ENCODE measurements at regions not wholly inside any gene's neighbourhood (a gene's known extent, or its start where the extent isn't known, plus 50 kb on each side); places are given as distances from the start of the nearest gene placed in this dataset.
"Not testable (repeated sequence)": the region's sequence is repeated elsewhere in the genome, so short reads cannot be mapped to it uniquely, and the experiment has no call there.

DNA sequence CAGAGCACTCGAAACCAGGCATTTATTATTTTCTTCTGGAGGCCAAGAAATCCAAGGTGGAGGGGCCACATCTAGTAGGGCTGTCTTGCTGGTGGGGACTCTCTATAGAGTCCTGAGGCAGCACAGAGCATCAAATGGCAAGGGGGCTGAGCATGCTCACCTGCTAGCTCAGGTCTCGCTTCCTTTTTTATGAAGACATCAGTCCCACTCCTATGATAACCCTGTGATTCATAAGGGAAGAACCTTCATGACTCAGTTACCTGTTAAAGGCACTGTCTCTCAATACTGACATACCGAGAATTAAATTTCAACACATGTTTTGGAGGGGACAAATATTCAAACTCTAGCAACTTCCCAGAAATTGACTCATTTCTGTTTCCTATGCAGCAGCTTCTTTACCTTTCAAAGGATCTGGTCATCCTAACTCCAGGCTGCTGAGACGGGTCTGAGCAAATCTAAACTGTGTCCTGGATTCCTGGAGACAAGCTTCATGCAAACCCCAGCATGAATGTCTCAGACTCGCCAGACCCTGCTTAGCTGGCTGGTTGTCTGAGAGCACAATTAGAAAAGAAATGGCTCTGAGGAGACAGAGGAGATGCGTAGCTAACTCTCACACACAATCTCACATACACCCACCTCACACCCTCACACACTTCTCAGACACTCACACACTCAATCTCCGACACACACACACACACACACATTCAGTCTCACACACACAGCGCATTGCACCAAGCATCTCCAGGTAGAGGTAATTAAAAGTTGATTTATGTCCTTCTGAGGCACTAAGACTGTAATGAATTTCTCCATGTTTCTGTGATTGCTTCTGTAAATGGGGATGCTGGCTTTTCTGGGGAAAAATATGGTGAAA, 280.8 kb downstream of the BCL2L11 start:
- not testable (repeated sequence) for DNase-seq (ENCODE audit: low read depth in 2 of 2)

DNA sequence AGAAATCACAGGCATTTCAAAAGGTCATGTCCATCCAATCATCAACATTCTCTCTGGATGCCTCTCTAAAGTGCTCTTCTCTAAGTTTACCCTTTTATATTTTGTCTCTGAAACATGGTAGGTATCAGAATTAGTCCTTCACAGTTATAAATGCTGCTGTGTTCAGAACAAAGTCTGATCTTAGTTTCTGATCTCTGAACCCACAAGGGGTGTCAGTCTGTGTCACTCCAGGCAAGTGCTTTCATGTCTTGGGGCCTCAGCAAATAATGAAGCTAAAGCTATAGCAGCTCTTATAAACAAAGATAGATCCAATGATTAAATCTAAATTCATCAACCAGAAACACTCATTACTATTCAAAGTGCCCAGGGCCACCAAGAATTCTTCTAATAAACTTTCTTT, 281.7 kb downstream of the BCL2L11 start:
- DNase-seq (ENCODE audit: low read depth in 2 of 2): not testable (repeated sequence)

DNA sequence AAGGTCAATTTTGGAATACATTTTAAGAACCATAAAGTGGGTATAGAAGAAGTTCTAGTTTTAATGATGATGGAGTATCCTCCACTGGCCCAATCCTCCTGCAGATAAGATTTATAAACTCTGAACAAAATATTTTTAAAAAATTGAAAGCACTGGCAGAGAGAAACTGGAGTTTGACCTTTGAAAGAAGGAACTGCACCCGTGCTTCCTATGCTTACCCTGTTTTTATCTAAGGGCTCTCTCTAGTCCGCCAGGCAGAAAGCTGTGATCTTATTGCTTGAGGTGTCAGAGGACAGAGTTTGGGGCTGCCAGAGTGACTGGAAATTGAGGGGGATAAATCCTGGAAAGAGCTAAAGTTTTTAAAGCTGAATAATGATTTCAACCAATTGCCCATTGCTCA, 282.6 kb downstream of the BCL2L11 start:
- not testable (repeated sequence) for DNase-seq (ENCODE audit: low read depth in 2 of 2)

DNA sequence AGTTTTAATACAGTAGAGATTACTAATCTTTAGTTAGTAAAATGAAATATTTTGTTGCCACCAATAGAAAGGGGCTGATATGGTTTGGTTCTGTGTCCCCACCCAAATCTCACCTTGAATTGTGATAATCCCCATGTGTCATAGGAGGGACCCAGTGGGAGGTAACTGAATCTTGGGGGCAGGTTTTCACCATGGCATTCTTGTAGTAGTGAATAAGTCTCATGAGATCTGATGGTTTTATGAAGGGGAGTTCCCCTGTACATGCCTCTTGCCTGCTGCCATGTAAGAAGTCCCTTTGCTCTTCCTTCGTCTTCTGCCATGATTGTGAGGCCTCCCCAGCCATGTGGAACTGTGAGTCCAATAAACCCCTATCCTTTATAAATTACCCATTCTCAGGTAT, 285.9 kb downstream of the BCL2L11 start:
- not testable (repeated sequence) for DNase-seq (ENCODE audit: low read depth in 2 of 2)

DNA sequence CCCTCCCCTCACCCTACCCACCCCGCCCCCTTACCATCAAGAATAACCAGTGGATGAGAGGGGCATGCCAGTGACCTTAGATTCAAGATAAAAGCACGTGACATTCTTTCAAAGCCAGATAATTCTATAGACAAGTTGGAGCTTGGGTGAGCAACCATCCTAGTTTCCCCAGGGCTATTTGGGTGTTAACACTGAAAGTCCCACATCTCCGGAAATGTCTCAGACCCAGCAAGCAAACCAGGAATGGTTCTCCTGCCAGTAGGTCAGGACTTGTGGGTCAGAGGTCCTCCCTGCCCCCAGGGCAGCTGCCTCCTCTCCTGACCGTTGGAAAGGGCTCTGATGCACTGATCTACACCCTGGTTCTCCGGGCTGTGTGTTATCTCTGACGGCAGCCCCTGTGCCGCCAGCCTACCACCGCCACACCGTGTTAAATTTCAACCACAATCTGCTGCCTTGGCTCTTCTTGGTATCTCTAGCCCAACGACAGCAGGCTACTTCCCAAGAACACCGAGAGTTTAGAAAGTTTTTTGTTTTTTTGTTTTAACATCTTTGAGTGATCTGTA, 287.0 kb downstream of the BCL2L11 start:
- not testable (repeated sequence) for DNase-seq (ENCODE audit: low read depth in 2 of 2)

DNA sequence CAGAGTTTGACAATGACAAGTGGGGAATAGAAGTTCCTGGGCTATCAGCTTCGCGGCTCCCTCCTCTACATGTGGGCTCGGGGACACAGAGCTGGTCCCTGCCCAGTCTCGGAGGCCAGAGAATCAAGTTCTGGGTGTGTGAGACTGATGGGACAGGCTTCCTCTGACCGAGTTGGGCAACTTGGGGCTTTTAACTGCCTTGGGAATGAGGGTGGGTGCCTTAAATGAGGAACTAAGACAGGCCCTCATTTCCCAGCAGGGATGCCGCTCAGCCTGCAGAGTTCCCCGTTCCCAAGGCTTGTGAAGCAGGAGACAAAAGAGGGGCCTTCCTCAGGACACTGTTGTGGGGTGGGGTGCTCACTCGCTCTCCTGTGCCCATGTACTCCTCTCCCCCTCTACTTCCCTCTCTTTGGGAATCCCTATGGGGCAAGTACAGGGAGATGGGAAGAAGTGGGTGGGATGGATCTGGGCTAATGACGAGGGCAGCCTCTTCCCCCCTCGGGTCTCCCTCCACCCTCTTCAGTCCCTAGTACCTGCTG, 290.2 kb downstream of the BCL2L11 start:
- DNase-seq (ENCODE audit: low read depth in 2 of 2): not testable (repeated sequence)

DNA sequence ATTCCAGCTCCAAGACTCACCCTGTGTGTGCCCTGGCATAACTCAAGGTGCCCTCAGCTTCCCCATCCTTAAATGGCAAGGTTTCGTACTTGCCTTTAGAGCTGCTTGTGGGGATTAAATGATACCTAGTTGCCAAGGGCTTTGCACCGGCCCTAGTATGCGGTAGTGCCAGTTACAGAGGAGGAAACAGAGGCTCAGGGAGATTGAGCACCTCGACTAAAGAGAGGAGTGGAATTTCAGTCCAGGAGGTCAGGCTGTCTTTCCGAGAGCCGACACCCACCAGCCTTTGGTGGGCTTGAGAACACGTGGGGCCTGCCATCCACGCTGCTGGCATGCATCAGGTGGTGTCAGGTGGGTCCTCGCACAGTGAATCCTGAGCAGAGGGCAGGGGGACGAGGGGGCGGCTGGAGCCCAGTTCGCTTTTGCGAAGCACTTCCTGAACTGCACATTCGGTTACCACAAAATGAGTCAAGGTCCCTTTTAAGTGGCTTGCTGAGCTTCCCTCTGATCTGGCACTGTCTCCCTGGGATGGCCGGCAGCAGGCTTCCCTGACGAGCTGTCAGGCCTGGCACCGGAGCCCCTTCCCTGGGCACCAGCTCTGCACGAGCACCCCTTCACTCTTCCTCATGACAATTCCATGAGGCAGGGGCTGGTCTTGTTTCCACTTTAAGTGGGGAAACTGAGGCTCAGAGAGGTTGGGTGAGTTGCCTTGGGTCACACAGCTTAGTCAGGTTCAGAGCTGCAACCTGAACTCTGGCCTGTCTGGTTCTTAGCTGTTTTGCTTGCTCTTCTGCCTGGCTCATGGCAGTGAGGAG, 291.4 kb downstream of the BCL2L11 start:
- not testable (repeated sequence) for DNase-seq (ENCODE audit: low read depth in 2 of 2)

DNA sequence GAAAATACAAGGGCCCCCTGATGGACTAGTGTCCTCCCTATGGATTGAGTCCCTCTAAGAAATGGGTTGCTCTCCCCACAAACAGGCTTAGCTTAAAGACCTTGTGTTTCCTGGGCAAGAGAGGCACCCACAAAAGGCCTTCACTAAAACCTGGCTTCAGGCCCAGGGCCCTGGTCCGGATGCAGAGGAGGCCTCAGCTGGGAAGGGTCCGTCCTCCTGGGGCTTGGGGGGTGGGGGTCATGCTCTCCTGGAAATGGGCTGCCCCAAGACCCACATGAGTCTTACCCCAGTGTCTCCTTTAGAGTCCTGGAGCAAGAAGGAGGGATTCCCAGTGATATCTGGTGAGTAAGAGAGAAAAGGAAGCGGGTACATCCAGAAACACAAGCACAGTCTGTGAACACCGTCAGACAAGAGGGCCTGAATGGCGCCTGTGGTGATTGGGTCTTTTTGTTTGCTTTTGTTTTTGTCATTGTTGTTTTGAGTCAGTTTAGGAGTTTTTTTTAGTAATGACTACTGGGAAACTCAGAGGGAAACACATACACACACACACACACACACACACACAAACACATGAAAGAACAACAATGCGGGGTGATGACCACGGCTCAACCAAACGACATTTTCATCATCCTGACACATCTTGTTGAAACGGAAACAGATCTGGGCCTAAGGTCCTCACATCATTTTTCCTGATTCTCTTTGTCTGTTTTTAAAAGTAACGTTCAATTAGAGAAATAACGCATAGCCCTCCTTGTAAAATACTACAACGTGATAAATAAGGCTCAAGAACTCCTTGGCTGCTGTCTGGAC, 292.3 kb downstream of the BCL2L11 start:
- DNase-seq (ENCODE audit: low read depth in 2 of 2): not testable (repeated sequence)

DNA sequence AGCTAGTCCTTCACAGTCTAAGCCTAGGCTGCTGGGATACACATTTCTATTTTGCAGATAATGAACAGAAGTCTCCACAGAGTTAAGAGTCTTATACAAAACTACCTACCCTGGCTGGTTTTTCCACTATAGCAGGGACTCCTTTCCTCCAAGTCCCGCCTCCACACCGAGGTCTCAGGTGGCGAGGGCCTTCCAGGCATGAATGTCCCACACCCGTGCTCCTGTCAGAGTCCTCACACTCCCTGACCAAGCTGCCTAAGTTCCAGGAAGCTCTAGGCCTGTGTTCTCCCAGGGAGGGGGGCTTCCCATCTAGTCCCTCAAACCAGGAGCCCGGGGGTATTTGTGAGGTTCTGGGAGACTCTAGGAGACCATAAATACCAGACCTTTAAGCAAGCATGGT, 293.2 kb downstream of the BCL2L11 start:
- DNase-seq (ENCODE audit: low read depth in 2 of 2): not testable (repeated sequence)

DNA sequence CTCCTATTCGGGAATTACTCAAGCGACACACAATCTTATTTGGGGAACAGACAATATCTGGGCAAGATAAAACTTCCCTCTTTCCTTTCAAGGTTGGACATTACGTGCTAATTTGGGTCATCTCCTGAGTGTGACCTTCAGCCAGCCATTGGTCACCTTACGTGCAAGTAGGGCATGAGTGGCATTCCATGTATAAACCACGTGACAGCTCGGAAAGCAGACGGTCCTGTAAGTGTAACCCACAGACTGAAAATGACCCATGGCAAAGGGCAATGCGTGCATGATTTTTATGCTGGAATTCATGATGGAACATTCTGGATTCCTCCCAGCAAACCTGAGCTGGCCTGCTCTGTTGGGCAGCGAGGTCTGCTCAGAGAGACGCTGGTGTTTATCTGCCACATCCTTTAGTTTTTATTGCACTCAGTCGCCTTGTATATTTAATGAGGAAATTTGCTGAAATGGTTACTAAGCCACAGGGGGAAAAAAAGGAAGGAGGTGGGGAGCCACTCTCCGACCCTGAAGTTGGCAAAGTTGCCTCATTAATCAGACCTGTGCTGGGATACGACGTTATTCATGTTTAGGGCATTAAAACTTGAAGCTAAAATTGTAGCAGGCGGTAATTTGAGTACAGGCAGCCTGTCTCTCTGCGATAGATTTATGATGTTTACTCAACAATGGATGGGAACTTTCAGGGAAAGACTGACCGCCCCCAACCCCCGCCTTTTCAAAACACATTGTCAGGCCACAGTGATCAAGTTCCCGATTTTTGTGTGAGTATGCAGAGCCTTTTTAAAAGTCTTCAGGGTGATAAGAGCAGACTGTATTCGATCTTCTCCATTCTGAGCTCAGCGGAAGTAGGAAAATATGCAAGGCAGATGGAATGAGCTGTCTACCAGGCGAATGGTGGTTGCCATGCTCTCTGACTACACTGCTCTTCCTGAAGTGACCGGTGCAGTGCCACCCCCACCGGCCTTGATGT, 295.3 kb downstream of the BCL2L11 start:
- DNase-seq (ENCODE audit: low read depth in 2 of 2): not testable (repeated sequence)

DNA sequence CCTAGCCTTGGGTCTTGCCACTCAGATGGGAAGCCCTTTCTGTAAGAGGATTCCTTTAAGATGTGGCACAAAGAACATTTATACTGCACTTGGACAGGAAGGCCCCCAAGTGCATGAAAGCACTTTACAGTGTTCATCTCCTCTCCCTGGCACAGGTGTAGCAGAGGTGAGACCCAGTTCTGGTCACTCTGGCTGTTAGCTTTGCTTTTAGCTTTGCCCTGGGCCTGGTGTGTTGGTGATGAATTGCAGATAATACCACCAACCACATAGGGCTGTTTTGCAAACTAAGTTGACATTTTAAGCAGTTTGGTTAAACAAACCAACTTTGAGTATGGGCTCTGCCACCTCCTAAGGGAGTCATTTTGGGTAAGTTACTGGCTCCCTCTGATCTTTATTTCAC, 296.3 kb downstream of the BCL2L11 start:
- not testable (repeated sequence) for DNase-seq (ENCODE audit: low read depth in 2 of 2)

DNA sequence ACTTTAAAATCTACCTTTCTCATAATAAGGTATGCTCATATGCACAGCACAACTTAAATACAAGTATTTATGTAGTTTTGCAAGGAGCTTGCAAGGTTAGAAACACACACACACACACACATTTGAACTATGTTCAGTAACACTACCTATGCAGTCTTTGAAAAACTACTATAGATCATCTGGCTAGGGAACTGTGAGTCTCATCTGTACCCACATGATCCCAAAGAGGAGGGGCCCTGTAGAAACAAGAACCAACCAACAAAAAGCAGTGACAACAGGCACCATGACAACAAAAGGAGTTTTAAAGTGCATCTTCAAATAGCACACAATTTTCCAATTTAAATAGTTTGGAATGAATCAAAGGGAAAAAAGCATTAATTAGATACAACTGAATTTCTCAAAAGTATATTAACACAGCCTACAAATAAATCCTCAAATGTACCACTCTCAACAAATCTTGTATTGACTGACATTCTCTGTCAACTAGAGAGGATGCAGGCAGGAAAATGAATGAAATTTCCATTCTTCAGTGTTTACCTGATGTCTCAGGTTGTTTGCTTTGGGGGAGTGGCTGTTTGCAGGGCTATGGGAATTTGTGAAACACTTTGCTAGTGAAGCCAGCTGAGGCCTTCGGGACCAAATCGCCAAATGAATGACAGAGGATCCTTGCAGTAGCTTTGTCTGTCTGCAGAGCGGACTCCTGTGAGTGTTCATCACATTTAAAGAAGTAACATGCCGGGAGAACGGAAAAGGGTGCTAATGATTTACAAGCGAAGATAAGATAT, 297.6 kb downstream of the BCL2L11 start:
- DNase-seq (ENCODE audit: low read depth in 2 of 2): not testable (repeated sequence)

DNA sequence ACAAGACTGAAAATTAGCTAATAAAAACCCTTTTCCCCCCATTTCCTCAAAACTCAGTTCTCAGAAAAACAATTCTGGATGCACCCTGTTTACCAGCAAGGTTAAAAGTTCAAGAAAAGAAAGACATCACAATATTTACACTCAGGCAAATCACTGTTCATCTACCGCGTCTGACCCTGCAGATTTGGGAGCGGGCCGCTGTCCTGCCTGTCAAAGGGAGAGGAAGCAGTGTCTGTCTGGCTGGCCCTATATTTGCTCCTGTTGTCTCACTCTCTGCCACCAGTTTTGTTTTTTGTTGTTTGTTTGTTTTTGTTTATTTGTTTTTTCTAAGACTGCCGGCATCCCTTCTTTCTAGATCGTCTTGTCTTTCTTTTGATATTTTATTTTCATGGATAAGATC, 299.4 kb downstream of the BCL2L11 start:
- not testable (repeated sequence) for DNase-seq (ENCODE audit: low read depth in 2 of 2)

DNA sequence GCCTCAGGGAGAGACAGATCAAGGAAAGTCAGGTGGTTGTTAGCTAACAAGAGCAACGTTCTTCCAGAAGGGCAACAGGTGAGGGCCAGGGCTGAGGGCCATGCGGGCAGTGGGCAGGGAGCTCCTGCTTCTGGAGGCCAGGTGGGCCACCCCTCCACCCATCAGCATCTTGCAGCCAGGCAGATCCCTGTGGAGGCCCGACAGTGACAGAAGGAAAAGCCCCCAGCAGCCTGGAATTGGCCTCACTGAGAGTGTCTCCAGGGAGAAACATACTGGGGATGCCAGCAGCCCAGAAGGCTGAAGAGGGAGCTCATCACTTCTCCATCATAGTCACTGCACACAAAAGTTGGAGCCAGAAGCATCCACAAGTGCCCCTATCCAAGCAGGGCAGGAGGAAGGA, 300.1 kb downstream of the BCL2L11 start:
- not testable (repeated sequence) for DNase-seq (ENCODE audit: low read depth in 2 of 2)

DNA sequence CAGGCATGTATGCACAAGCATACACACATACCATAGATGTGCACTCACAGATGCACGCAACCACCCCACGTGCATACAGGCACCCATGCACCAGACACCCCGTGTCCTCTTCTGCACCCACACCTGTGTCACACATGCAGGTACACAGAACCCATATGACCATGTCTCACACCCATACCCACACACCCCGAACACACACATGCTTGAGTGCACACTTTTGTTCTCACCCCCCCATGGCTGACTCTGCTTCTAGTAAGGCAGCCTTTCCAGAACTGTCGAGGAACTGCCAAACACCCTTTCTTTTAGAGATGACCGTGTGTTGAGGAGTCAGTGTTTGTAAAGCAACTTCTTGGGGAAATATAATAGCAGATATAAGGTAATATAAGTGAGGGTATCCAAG, 301.2 kb downstream of the BCL2L11 start:
- not testable (repeated sequence) for DNase-seq (ENCODE audit: low read depth in 2 of 2)

DNA sequence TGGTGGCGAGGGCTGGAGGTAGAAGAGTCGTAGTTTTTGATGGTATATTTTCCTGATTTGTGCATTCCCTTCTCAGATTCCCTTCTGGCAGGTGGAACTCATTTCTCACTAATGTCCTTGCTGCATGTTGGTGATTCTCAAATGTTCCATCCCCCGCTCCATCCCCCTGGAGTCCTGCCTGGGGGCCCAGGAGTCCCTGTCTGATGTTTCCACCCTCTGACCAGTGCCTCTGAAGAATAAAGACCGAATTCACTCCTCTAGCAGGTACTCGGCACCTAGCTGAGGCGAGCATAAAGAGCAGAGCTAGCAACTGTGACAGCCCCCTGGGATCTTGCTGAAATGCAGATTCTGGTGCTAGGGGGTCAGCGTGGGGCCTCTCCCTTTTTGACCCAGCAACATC, 301.8 kb downstream of the BCL2L11 start:
- DNase-seq (ENCODE audit: low read depth in 2 of 2): not testable (repeated sequence)

DNA sequence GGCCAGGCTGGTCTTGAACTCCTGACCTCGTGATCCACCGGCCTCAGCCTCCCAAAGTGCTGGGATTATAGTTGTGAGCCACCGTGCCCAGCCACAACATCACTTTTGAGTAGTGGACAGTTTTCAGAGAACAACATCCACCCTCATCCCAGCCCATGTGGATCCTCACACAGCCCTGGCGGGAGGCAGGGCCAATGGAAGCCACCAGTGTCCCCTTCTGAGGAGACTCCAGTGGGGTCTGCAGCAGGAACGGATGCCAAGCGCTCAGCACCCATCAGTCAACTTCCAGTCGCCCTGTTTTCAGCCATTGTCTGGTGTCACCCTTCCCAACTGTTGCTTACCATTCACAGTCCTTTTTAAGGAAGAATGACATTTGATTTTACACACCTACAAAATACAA, 302.5 kb downstream of the BCL2L11 start:
- not testable (repeated sequence) for DNase-seq (ENCODE audit: low read depth in 2 of 2)

DNA sequence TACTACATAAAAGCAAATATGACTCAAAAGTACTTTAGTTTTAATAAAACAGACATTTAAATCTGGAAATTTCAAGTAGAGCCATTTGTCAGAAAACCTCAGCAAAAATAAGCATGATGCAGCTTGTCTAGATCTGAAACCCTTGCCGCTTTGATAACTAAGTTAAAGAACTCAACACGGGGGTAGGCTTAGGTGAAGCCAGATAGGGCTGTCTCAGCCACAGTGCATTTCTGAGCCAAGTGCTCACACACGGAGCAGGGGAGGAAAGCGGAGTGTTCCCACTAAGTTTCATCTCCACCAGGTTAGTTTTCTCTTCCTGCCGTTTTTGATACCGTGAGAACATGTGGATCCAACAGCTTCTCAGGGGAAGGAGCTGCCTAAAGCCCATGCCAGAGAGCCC, 303.5 kb downstream of the BCL2L11 start:
- not testable (repeated sequence) for DNase-seq (ENCODE audit: low read depth in 2 of 2)

DNA sequence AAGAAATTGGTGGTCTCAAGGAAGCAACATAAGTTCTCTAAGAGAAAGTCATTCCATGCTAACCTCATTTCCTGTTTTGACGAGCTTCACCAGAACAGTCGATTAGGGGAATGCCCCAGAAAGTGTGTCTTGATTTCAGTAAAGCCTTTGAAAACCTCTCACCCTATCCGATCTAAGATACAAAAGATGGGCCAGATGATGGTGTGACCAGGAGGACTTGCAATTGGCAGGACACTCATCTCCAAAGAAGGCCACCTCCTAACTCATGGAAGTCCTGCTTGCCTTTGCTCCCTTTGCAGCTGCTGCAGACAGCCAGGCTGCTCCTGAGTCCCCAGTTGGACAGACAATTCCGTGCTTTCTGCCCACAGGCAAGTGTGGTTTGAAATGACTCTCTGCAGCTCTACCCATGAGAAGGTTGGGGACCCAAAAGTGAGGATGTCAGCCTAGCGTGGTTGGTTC, 304.2 kb downstream of the BCL2L11 start:
- peak in 1 of 2 donors; percentile 29 for DNase-seq (ENCODE audit: low read depth in 2 of 2)

Data from stimulated activated CD4-positive, alpha-beta T cell treated with anti-CD3 and anti-CD28 coated beads, Interleukin-1b, Interleukin-23, amount 100 ng/mL, for 1 hour (primary cell).